PFSK-1 (cell line): ENCODE measurements at regions not wholly inside any gene's neighbourhood (a gene's known extent, or its start where the extent isn't known, plus 50 kb on each side); places are given as distances from the start of the nearest gene placed in this dataset.

Experiments
- FOXP2 ChIP-seq: optimal IDR thresholded peaks from 2 replicates; pipeline ENCODE3; 2011; ENCODE audit warnings: borderline replicate concordance, control low read depth, inconsistent platforms; ENCODE audit not compliant: insufficient read depth; ENCODE audit errors: extremely low read length, extremely low read depth
- POLR2AphosphoS5 ChIP-seq: IDR thresholded peaks from 2 replicates; pipeline ENCODE4 v1.6.1; 2012; ENCODE audit warnings: low read depth, mild to moderate bottlenecking, control low read depth, low read length, moderate library complexity
- REST ChIP-seq, 2 experiments: IDR thresholded peaks; 2 replicates each; pipeline versions ENCODE4 v1.6.1 to v1.8.0; 2011 to 2012; ENCODE audit warnings: low read depth in 2 of 2, low read length in 2 of 2, control low read depth in 1 of 2, inconsistent platforms in 1 of 2, mild to moderate bottlenecking in 1 of 2, moderate library complexity in 1 of 2; ENCODE audit not compliant: insufficient read depth in 1 of 2
- SIN3A ChIP-seq: IDR thresholded peaks from 2 replicates; pipeline ENCODE4 v1.6.1; 2012; ENCODE audit warnings: mild to moderate bottlenecking, low read length, moderate library complexity, borderline replicate concordance; ENCODE audit not compliant: insufficient read depth
- TAF1 ChIP-seq: IDR thresholded peaks from 2 replicates; pipeline ENCODE4 v1.6.1; 2012; ENCODE audit warnings: low read length, control low read depth, borderline replicate concordance; ENCODE audit not compliant: insufficient read depth

GRCh38 chr12:65670775-65671174 lies 153.5 kb upstream of the HMGA2 start:
- TF ChIP-seq REST (IDR thresholded peaks at IDR 0.05; ENCODE audit: insufficient read depth in 1 of 2, low read depth in 2 of 2, low read length in 2 of 2) (no peak), TAF1 (no peak), POLR2AphosphoS5 (no peak), SIN3A (no peak), FOXP2 (no peak)

GRCh38 chr12:65672441-65672840 lies 151.8 kb upstream of the HMGA2 start:
- TF ChIP-seq FOXP2 (no peak), TAF1 (no peak), SIN3A (no peak), POLR2AphosphoS5 (no peak), REST (IDR thresholded peaks at IDR 0.05; ENCODE audit: insufficient read depth in 1 of 2, low read depth in 2 of 2, low read length in 2 of 2) (no peak)

GRCh38 chr12:65673156-65673690 lies 151.1 kb upstream of the HMGA2 start:
- TF ChIP-seq REST (IDR thresholded peaks at IDR 0.05; ENCODE audit: insufficient read depth in 1 of 2, low read depth in 2 of 2, low read length in 2 of 2) (no peak), SIN3A (no peak), FOXP2 (no peak), POLR2AphosphoS5 (no peak), TAF1 (no peak)

- TF ChIP-seq POLR2AphosphoS5 (no peak), TAF1 (no peak), SIN3A (no peak), REST (IDR thresholded peaks at IDR 0.05; ENCODE audit: insufficient read depth in 1 of 2, low read depth in 2 of 2, low read length in 2 of 2) (no peak), FOXP2 (no peak)
Observed at GRCh38 chr12:65673732-65674131, 150.6 kb upstream of the HMGA2 start.

GRCh38 chr12:65675141-65675621 lies 149.1 kb upstream of the HMGA2 start:
- TF ChIP-seq FOXP2 (no peak), POLR2AphosphoS5 (no peak), REST (IDR thresholded peaks at IDR 0.05; ENCODE audit: insufficient read depth in 1 of 2, low read depth in 2 of 2, low read length in 2 of 2) (no peak), TAF1 (no peak), SIN3A (no peak)
